ENCODE measurements at regions not wholly inside any gene's neighbourhood (a gene's known extent, or its start where the extent isn't known, plus 50 kb on each side); places are given as distances from the start of the nearest gene placed in this dataset.

- TF ChIP-seq RXRA (IDR thresholded peaks at IDR 0.05) (no peak), CTCF (IDR thresholded peaks at IDR 0.05; ENCODE audit: low read depth, low read length, missing input control) (no peak), SP1 (IDR thresholded peaks at IDR 0.05) (no peak), RAD21 (IDR thresholded peaks at IDR 0.05) (no peak), FOXA1 (IDR thresholded peaks at IDR 0.05) (no peak), GABPA (IDR thresholded peaks at IDR 0.05 in 1 of 2, conservative IDR thresholded peaks at IDR 0.05 in 1 of 2) (no peak), JUND (IDR thresholded peaks at IDR 0.05) (no peak), EGR1 (IDR thresholded peaks at IDR 0.05; ENCODE audit: low read depth in 2 of 2) (no peak), ATF3 (IDR thresholded peaks at IDR 0.05) (no peak), NR2F2 (IDR thresholded peaks at IDR 0.05) (no peak), REST (IDR thresholded peaks at IDR 0.05) (no peak), YY1 (IDR thresholded peaks at IDR 0.05) (no peak), MAX (IDR thresholded peaks at IDR 0.05) (no peak), FOXA2 (IDR thresholded peaks at IDR 0.05) (no peak)
These were observed 768.1 kb upstream of the RIOK2 start for GRCh38 chr5:97951139-97951538.

Data from liver (tissue), 3 donors.